GM23248 (cell line): ENCODE measurements at regions not wholly inside any gene's neighbourhood (a gene's known extent, or its start where the extent isn't known, plus 50 kb on each side); places are given as distances from the start of the nearest gene placed in this dataset.

Experiments used
- EZH2 ChIP-seq: fragments of 200-600 bp; sonication (generic); IDR thresholded peaks from 2 replicates; pipeline ENCODE4 v1.6.1; 2018; ENCODE audit warnings: antibody characterized with exemption, mild to moderate bottlenecking; ENCODE audit not compliant: insufficient read depth, poor library complexity, severe bottlenecking
- EZH2phosphoT487 ChIP-seq: fragments of 200-600 bp; sonication (generic); IDR thresholded peaks from 2 replicates; pipeline ENCODE4 v1.6.1; 2018; ENCODE audit warnings: antibody characterized with exemption, moderate library complexity, mild to moderate bottlenecking, low read depth; ENCODE audit not compliant: insufficient read depth

DNA sequence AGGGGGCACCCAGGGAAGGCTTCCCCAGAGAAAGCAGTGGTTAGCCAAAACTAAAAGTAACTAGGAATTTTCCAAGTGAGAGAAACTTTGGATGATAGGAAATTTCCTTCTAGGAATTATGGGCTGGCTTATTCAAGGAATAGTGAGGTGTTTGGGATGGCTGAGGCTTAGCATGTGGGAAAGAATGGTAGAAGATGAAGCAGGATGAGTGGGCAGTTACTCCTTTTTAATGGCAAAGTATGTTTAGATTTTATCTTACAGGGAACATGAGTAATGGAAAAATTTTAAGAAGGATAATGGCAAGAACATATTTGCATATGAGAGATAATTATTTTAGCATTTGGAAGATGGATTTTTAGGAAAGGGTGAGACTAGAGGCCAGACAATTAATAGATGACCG is 197.6 kb downstream of the SLC38A4 start:
- TF ChIP-seq EZH2phosphoT487 (no peak), EZH2 (no peak)
